BLaER1 treated with 17β-estradiol and CSF1 and Interleukin-3, amounts not matched to agents 10 nM and 100 nM (cell line): ENCODE measurements at regions not wholly inside any gene's neighbourhood (a gene's known extent, or its start where the extent isn't known, plus 50 kb on each side); places are given as distances from the start of the nearest gene placed in this dataset.

Source experiments
- H3K27ac ChIP-seq, 11 experiments: shearing (Covaris generic); formaldehyde crosslinking; 2 replicates each; pipeline ENCODE4 v1.8.1; 2022
- H3K27me3 ChIP-seq, 11 experiments: shearing (Covaris generic); formaldehyde crosslinking; 2 replicates each; pipeline ENCODE4 v1.8.1; 2022
- H3K36me3 ChIP-seq, 11 experiments: shearing (Covaris generic); formaldehyde crosslinking; 2 replicates each; pipeline ENCODE4 v1.8.1; 2022
- H3K4me1 ChIP-seq, 10 experiments: shearing (Covaris generic); formaldehyde crosslinking; 2 replicates each; pipeline ENCODE4 v1.8.1; 2022
- H3K4me2 ChIP-seq, 11 experiments: shearing (Covaris generic); formaldehyde crosslinking; 2 replicates each; pipeline ENCODE4 v1.8.1; 2022
- H3K4me3 ChIP-seq, 10 experiments: shearing (Covaris generic); formaldehyde crosslinking; 2 replicates each; pipeline ENCODE4 v1.8.1; 2022
- H3K9ac ChIP-seq, 11 experiments: shearing (Covaris generic); formaldehyde crosslinking; 2 replicates each; pipeline ENCODE4 v1.8.1; 2022
- H3K9me3 ChIP-seq, 11 experiments: shearing (Covaris generic); formaldehyde crosslinking; replicated peaks in 1 of 11; 2 replicates each; pipeline ENCODE4 v1.8.1; 2022
- H4K20me1 ChIP-seq, 11 experiments: shearing (Covaris generic); formaldehyde crosslinking; 2 replicates each; pipeline ENCODE4 v1.8.1; 2022
- Cebpa-rat ChIP-seq, 11 experiments: shearing (Covaris generic); IDR thresholded peaks; 2 replicates each; pipeline ENCODE4 v1.8.1; 2022

GRCh38 chr3:177811112-177811511 lies 613.8 kb upstream of the TBL1XR1 start:
- Histone ChIP-seq H3K36me3 (no peaks in the 10 kb centered on the region), H3K4me2 (peak overlapping the region in 9 of 11 experiments; percentile 3 to 75 (median 32); a peak in 10 of 22 replicates), H3K9me3 (peaks cover 8 to 50% (median 29%) of the 10 kb centered on the region in 11 experiments; a peak in 20 of 22 replicates), H3K4me1 (peaks cover 11 to 25% (median 15%) of the 10 kb centered on the region in 10 experiments; a peak in 18 of 20 replicates), H4K20me1 (no peaks in the 10 kb centered on the region), H3K4me3 (no peak overlapping the region), H3K27me3 (no peaks in the 10 kb centered on the region), H3K9ac (no peak overlapping the region), H3K27ac (peak overlapping the region in 3 of 11 experiments; percentile 11 to 43 (median 22); a peak in 4 of 22 replicates)
- TF ChIP-seq Cebpa-rat (IDR thresholded peaks at IDR 0.05), result no peak

- Histone ChIP-seq H3K27ac (no peak overlapping the region; a peak in 1 of 22 replicates), H3K4me2 (peak overlapping the region in 3 of 11 experiments; percentile 52 to 75 (median 66); a peak in 5 of 22 replicates), H3K9ac (no peak overlapping the region), H3K27me3 (no peaks in the 10 kb centered on the region), H3K4me3 (no peak overlapping the region), H3K4me1 (peaks cover 11 to 25% (median 15%) of the 10 kb centered on the region in 10 experiments; a peak in 18 of 20 replicates), H3K36me3 (no peaks in the 10 kb centered on the region), H3K9me3 (peaks cover 8 to 47% (median 22%) of the 10 kb centered on the region in 11 experiments; a peak in 20 of 22 replicates), H4K20me1 (no peaks in the 10 kb centered on the region)
- TF ChIP-seq Cebpa-rat (IDR thresholded peaks at IDR 0.05), result no peak
These were observed 614.6 kb upstream of the TBL1XR1 start for GRCh38 chr3:177811835-177812234.

GRCh38 chr3:177812492-177812891 lies 615.2 kb upstream of the TBL1XR1 start:
- Histone ChIP-seq H3K27me3 (no peaks in the 10 kb centered on the region), H4K20me1 (no peaks in the 10 kb centered on the region), H3K9me3 (peaks cover 6 to 41% (median 18%) of the 10 kb centered on the region in 11 experiments; a peak in 20 of 22 replicates), H3K4me3 (no peak overlapping the region), H3K27ac (no peak overlapping the region), H3K36me3 (no peaks in the 10 kb centered on the region), H3K9ac (no peak overlapping the region), H3K4me2 (no peak overlapping the region), H3K4me1 (peaks cover 11 to 25% (median 15%) of the 10 kb centered on the region in 10 experiments; a peak in 18 of 20 replicates)
- TF ChIP-seq Cebpa-rat (IDR thresholded peaks at IDR 0.05), result no peak

- Histone ChIP-seq H3K27me3 (0 out of 22 replicates have a peak, but pooled peaks cover 0 to 5% (median 0%) of the 10 kb centered on the region in 11 experiments), H3K4me1 (peaks cover 11 to 25% (median 17%) of the 10 kb centered on the region in 10 experiments; a peak in 18 of 20 replicates), H3K9me3 (peaks cover 0 to 33% (median 11%) of the 10 kb centered on the region in 11 experiments; a peak in 17 of 22 replicates), H3K9ac (no peak overlapping the region), H3K27ac (no peak overlapping the region), H3K36me3 (no peaks in the 10 kb centered on the region), H3K4me2 (no peak overlapping the region; a peak in 1 of 22 replicates), H3K4me3 (no peak overlapping the region), H4K20me1 (no peaks in the 10 kb centered on the region)
- no peak for TF ChIP-seq Cebpa-rat (IDR thresholded peaks at IDR 0.05)
These were observed 616.0 kb upstream of the TBL1XR1 start for GRCh38 chr3:177813322-177813721.

GRCh38 chr3:177816667-177817208 lies 619.5 kb upstream of the TBL1XR1 start:
- H3K4me3 ChIP-seq, result no peak overlapping the region
- no peak for TF ChIP-seq Cebpa-rat (IDR thresholded peaks at IDR 0.05)
- H3K27me3 ChIP-seq, result peaks cover 0 to 5% (median 0%) of the 10 kb centered on the region in 11 experiments; a peak in 1 of 22 replicates
- peaks cover 0 to 28% (median 5%) of the 10 kb centered on the region in 11 experiments; a peak in 7 of 22 replicates for H3K9me3 ChIP-seq
- no peak overlapping the region for H3K4me2 ChIP-seq
- peaks cover 12 to 27% (median 18%) of the 10 kb centered on the region in 10 experiments; a peak in 18 of 20 replicates for H3K4me1 ChIP-seq
- no peak overlapping the region for H3K9ac ChIP-seq
- H3K27ac ChIP-seq, result no peak overlapping the region
- H4K20me1 ChIP-seq, result no peaks in the 10 kb centered on the region
- H3K36me3 ChIP-seq, result no peaks in the 10 kb centered on the region

GRCh38 chr3:177817751-177818150 lies 620.5 kb upstream of the TBL1XR1 start:
- Histone ChIP-seq H3K4me2 (peak overlapping the region in 2 of 11 experiments; percentile 6 to 15; a peak in 2 of 22 replicates), H3K9ac (no peak overlapping the region), H3K36me3 (no peaks in the 10 kb centered on the region), H3K4me3 (no peak overlapping the region), H3K27me3 (peaks cover 0 to 5% (median 0%) of the 10 kb centered on the region in 11 experiments; a peak in 2 of 22 replicates), H3K9me3 (peaks cover 0 to 22% (median under 1%) of the 10 kb centered on the region in 11 experiments; a peak in 7 of 22 replicates), H3K4me1 (peaks cover 12 to 24% (median 19%) of the 10 kb centered on the region in 10 experiments; a peak in 18 of 20 replicates), H3K27ac (no peak overlapping the region), H4K20me1 (no peaks in the 10 kb centered on the region)
- TF ChIP-seq Cebpa-rat (IDR thresholded peaks at IDR 0.05), result no peak

GRCh38 chr3:177818712-177819240 lies 621.5 kb upstream of the TBL1XR1 start:
- H3K4me3 ChIP-seq, result no peak overlapping the region
- no peaks in the 10 kb centered on the region for H3K36me3 ChIP-seq
- H3K9me3 ChIP-seq, result peaks cover 0 to 18% (median 1%) of the 10 kb centered on the region in 11 experiments; a peak in 6 of 22 replicates
- no peaks in the 10 kb centered on the region for H4K20me1 ChIP-seq
- H3K27me3 ChIP-seq, result peaks cover 0 to 5% (median 0%) of the 10 kb centered on the region in 11 experiments; a peak in 2 of 22 replicates
- H3K4me1 ChIP-seq, result peaks cover 12 to 24% (median 18%) of the 10 kb centered on the region in 10 experiments; a peak in 18 of 20 replicates
- H3K9ac ChIP-seq, result no peak overlapping the region
- H3K27ac ChIP-seq, result no peak overlapping the region
- no peak for TF ChIP-seq Cebpa-rat (IDR thresholded peaks at IDR 0.05)
- 0 out of 22 replicates have a peak overlapping the region, but pooled peaks of 1 of the 11 experiments have one; percentile 8 for H3K4me2 ChIP-seq

GRCh38 chr3:177820683-177821316 lies 623.5 kb upstream of the TBL1XR1 start:
- H3K4me3 ChIP-seq, result no peak overlapping the region
- peak overlapping the region in 9 of 11 experiments; percentile 3 to 64 (median 37); a peak in 16 of 22 replicates for H3K4me2 ChIP-seq
- no peaks in the 10 kb centered on the region for H4K20me1 ChIP-seq
- TF ChIP-seq Cebpa-rat (IDR thresholded peaks at IDR 0.05), result no peak
- H3K27ac ChIP-seq, result peak overlapping the region in 2 of 11 experiments; percentile 0 to 37; a peak in 4 of 22 replicates
- peaks cover 0 to 18% (median 4%) of the 10 kb centered on the region in 11 experiments; a peak in 6 of 22 replicates for H3K9me3 ChIP-seq
- H3K4me1 ChIP-seq, result peaks cover 12 to 24% (median 18%) of the 10 kb centered on the region in 10 experiments; a peak in 18 of 20 replicates
- peaks cover 0 to 5% (median 0%) of the 10 kb centered on the region in 11 experiments; a peak in 2 of 22 replicates for H3K27me3 ChIP-seq
- no peak overlapping the region for H3K9ac ChIP-seq
- no peaks in the 10 kb centered on the region for H3K36me3 ChIP-seq
